Lower leg skin (tissue), 3 donors: ENCODE measurements at regions not wholly inside any gene's neighbourhood (a gene's known extent, or its start where the extent isn't known, plus 50 kb on each side); places are given as distances from the start of the nearest gene placed in this dataset.

Source experiments
- CTCF ChIP-seq, 3 donors: fragments of 450-650 bp; IDR thresholded peaks; one replicate each; pipeline ENCODE4 v1.5.1; 2016; ENCODE audit warnings: antibody characterized with exemption in 3 of 3, mild to moderate bottlenecking in 3 of 3, moderate library complexity in 2 of 3
- POLR2A ChIP-seq, 2 donors: fragments of 450-650 bp; IDR thresholded peaks; one replicate each; pipeline ENCODE4 v1.6.1; 2016 to 2017; ENCODE audit warnings: antibody characterized with exemption in 2 of 2, mild to moderate bottlenecking in 1 of 2, moderate library complexity in 1 of 2

- no peak for TF ChIP-seq CTCF (IDR thresholded peaks at IDR 0.05)
- TF ChIP-seq POLR2A (IDR thresholded peaks at IDR 0.05) = no peak
Observed at GRCh38 chr9:91131433-91131839, 230.3 kb downstream of the AUH start.
